GM21737 (cell line): ENCODE measurements at regions not wholly inside any gene's neighbourhood (a gene's known extent, or its start where the extent isn't known, plus 50 kb on each side); places are given as distances from the start of the nearest gene placed in this dataset.

Experiments used
- ATAC-seq: cut with Tn5 transposase; IDR thresholded peaks from one replicate; pipeline ENCODE4 v1.9.1; 2021; ENCODE audit warnings: mild to moderate bottlenecking, moderate library complexity; ENCODE audit not compliant: unreplicated experiment

- no peak for ATAC-seq
Observed at GRCh38 chr5:67318746-67319145, 122.1 kb upstream of the CD180 start.

GRCh38 chr5:67317603-67318002 lies 121.0 kb upstream of the CD180 start:
- ATAC-seq, result no peak

GRCh38 chr5:67316695-67317094 lies 120.1 kb upstream of the CD180 start:
- ATAC-seq, result no peak

- no peak for ATAC-seq
Observed at GRCh38 chr5:67315082-67315989, 118.7 kb upstream of the CD180 start.

- ATAC-seq, result no peak
Observed at GRCh38 chr5:67311701-67312100, 115.1 kb upstream of the CD180 start.

- ATAC-seq, result no peak
Observed at GRCh38 chr5:67311208-67311607, 114.6 kb upstream of the CD180 start.

- no peak for ATAC-seq
Observed at GRCh38 chr5:67310740-67311139, 114.1 kb upstream of the CD180 start.

GRCh38 chr5:67310169-67310568 lies 113.6 kb upstream of the CD180 start:
- ATAC-seq, result no peak

GRCh38 chr5:67308988-67309688 lies 112.5 kb upstream of the CD180 start:
- ATAC-seq, result no peak

- ATAC-seq, result no peak
Observed at GRCh38 chr5:67306965-67307607, 110.5 kb upstream of the CD180 start.

GRCh38 chr5:67305913-67306710 lies 109.5 kb upstream of the CD180 start:
- ATAC-seq, result no peak

GRCh38 chr5:67305401-67305800 lies 108.8 kb upstream of the CD180 start:
- ATAC-seq, result no peak

GRCh38 chr5:67303356-67303755 lies 106.8 kb upstream of the CD180 start:
- no peak for ATAC-seq

- ATAC-seq, result no peak
Observed at GRCh38 chr5:67301285-67301903, 104.8 kb upstream of the CD180 start.

- ATAC-seq, result no peak
Observed at GRCh38 chr5:67300326-67300725, 103.7 kb upstream of the CD180 start.

GRCh38 chr5:67299231-67299735 lies 102.7 kb upstream of the CD180 start:
- no peak for ATAC-seq

- no peak for ATAC-seq
Observed at GRCh38 chr5:67297802-67298532, 101.4 kb upstream of the CD180 start.

GRCh38 chr5:67297376-67297775 lies 100.8 kb upstream of the CD180 start:
- ATAC-seq, result no peak

GRCh38 chr5:67294266-67294938 lies 97.8 kb upstream of the CD180 start:
- no peak for ATAC-seq
